CD14-positive monocyte (primary cell): ENCODE measurements at regions not wholly inside any gene's neighbourhood (a gene's known extent, or its start where the extent isn't known, plus 50 kb on each side); places are given as distances from the start of the nearest gene placed in this dataset.
"Not testable (repeated sequence)": the region's sequence is repeated elsewhere in the genome, so short reads cannot be mapped to it uniquely, and the experiment has no call there.

ENCODE experiments used
- DNase-seq, 3 donors: peaks; one replicate each; pipeline ENCODE4 v3.0.0-alpha.2; 2011 to 2022
- H2AFZ ChIP-seq: 2 replicates; pipeline ENCODE4 v1.6.0; 2012; ENCODE audit warnings: mild to moderate bottlenecking, low read depth, low read length, inconsistent platforms; ENCODE audit not compliant: insufficient read depth, poor library complexity, severe bottlenecking
- H3K27ac ChIP-seq, 2 donors: 1 replicate in 1 of 2; 2 replicates in 1 of 2; pipeline ENCODE4 v1.5.1; 2012 to 2013; ENCODE audit warnings: low read length in 2 of 2, control low read depth in 1 of 2, inconsistent platforms in 1 of 2, low read depth in 1 of 2, mild to moderate bottlenecking in 1 of 2
- H3K27me3 ChIP-seq, 2 donors: one replicate each; pipeline versions ENCODE4 v1.6.0 to v1.6.1; 2011 to 2013; ENCODE audit warnings: low read length in 2 of 2; ENCODE audit not compliant: control insufficient read depth in 2 of 2, insufficient read depth in 2 of 2
- H3K36me3 ChIP-seq, 2 donors: replicated peaks in 1 of 2; 1 replicate in 1 of 2; 2 replicates in 1 of 2; pipeline versions ENCODE4 v1.5.1 to v1.6.1; 2012 to 2013; ENCODE audit warnings: low read length in 2 of 2, control low read depth in 1 of 2, inconsistent platforms in 1 of 2, mild to moderate bottlenecking in 1 of 2; ENCODE audit not compliant: insufficient read depth in 2 of 2, control insufficient read depth in 1 of 2
- H3K4me1 ChIP-seq, 2 donors: 1 replicate in 1 of 2; 2 replicates in 1 of 2; pipeline versions ENCODE4 v1.5.1 to v1.6.1; 2012 to 2013; ENCODE audit warnings: low read length in 2 of 2, control low read depth in 1 of 2, inconsistent platforms in 1 of 2, mild to moderate bottlenecking in 1 of 2, moderate library complexity in 1 of 2; ENCODE audit not compliant: insufficient read depth in 2 of 2, control insufficient read depth in 1 of 2
- H3K4me2 ChIP-seq: replicated peaks from 2 replicates; pipeline ENCODE3; 2012; ENCODE audit warnings: low read length, moderate library complexity, mild to moderate bottlenecking; ENCODE audit not compliant: poor library complexity, severe bottlenecking; ENCODE audit errors: extremely low read depth
- H3K4me3 ChIP-seq, 3 experiments: fragments of 200-600 bp in 1 of 3; sonication (generic) in 1 of 3; replicated peaks in 1 of 3; 1 replicate in 2 of 3; 2 replicates in 1 of 3; pipeline ENCODE4 v1.5.1; 2011 to 2013; ENCODE audit warnings: low read length in 3 of 3, mild to moderate bottlenecking in 3 of 3, control low read depth in 2 of 3, low read depth in 2 of 3, inconsistent platforms in 1 of 3, moderate library complexity in 1 of 3
- H3K79me2 ChIP-seq: 2 replicates; pipeline ENCODE4 v1.6.0; 2012; ENCODE audit warnings: mild to moderate bottlenecking, control low read depth, inconsistent platforms, low read length, moderate library complexity; ENCODE audit not compliant: insufficient read depth
- H3K9ac ChIP-seq: 2 replicates; pipeline ENCODE4 v1.6.0; 2017; ENCODE audit warnings: low read length, mild to moderate bottlenecking; ENCODE audit not compliant: insufficient read depth, poor library complexity, severe bottlenecking
- H3K9me3 ChIP-seq, 2 donors: replicated peaks in 1 of 2; 1 replicate in 1 of 2; 2 replicates in 1 of 2; pipeline versions ENCODE4 v1.5.1 to v1.6.1; 2012 to 2013; ENCODE audit warnings: low read length in 2 of 2, control low read depth in 1 of 2; ENCODE audit not compliant: control insufficient read depth in 1 of 2, insufficient read depth in 1 of 2
- H4K20me1 ChIP-seq: 2 replicates; pipeline ENCODE4 v1.6.0; 2012; ENCODE audit warnings: mild to moderate bottlenecking, low read length, control low read depth, moderate library complexity; ENCODE audit not compliant: insufficient read depth
- H3K27ac Mint-ChIP-seq, 7 donors: one replicate each; pipeline ENCODE4 v1.8.0; 2020; ENCODE audit warnings: mild to moderate bottlenecking in 7 of 7, mixed read lengths in 7 of 7, moderate library complexity in 6 of 7, inconsistent platforms in 2 of 7
- H3K27me3 Mint-ChIP-seq, 3 donors: one replicate each; pipeline ENCODE4 v1.8.0; 2021 to 2022; ENCODE audit warnings: low read depth in 3 of 3, mild to moderate bottlenecking in 3 of 3, mixed read lengths in 3 of 3, moderate library complexity in 3 of 3, inconsistent platforms in 1 of 3
- H3K36me3 Mint-ChIP-seq, 2 donors: one replicate each; pipeline ENCODE4 v1.8.0; 2020; ENCODE audit warnings: mixed read lengths in 2 of 2, inconsistent platforms in 1 of 2, mild to moderate bottlenecking in 1 of 2
- H3K4me1 Mint-ChIP-seq: one replicate; pipeline ENCODE4 v1.8.0; 2020; ENCODE audit warnings: mild to moderate bottlenecking, mixed read lengths
- H3K4me3 Mint-ChIP-seq, 2 donors: one replicate each; pipeline ENCODE4 v1.8.0; 2020; ENCODE audit warnings: mild to moderate bottlenecking in 2 of 2, mixed read lengths in 2 of 2, moderate library complexity in 1 of 2
- H3K9me3 Mint-ChIP-seq, 7 donors: one replicate each; pipeline ENCODE4 v1.8.0; 2020 to 2022; ENCODE audit warnings: mixed read lengths in 7 of 7, mild to moderate bottlenecking in 6 of 7, moderate library complexity in 6 of 7, inconsistent platforms in 2 of 7
- CTCF ChIP-seq: fragments of 200-600 bp; IDR thresholded peaks from one replicate; pipeline ENCODE4 v1.8.0; 2022; ENCODE audit warnings: antibody characterized with exemption, mild to moderate bottlenecking
- whole genome bisulfite sequencing: methylation state at CpG from one replicate; pipeline ENCODE4 v1.1.5; 2013; ENCODE audit warnings: missing lambda C conversion rate; ENCODE audit not compliant: insufficient coverage; 5-methylcytosine and 5-hydroxymethylcytosine counted together
- intact Hi-C, 2 donors: fragments of 100-400 bp; cut with micrococcal nuclease; formaldehyde crosslinking; loops; one replicate each; pipeline versions ENCODE4 v1.15.0 to v1.15.1; 2023

- no peak overlapping the region for H3K4me3 ChIP-seq
- Mint-ChIP-seq H3K27me3 (peaks cover 0 to 4% (median 4%) of the 10 kb centered on the region in 3 donors), H3K36me3 (no peaks in the 10 kb centered on the region), H3K4me1 (no peaks in the 10 kb centered on the region), H3K27ac (no peak overlapping the region), H3K4me3 (no peak overlapping the region), H3K9me3 (peaks cover 0 to 14% (median 4%) of the 10 kb centered on the region in 7 donors)
- no peak for TF ChIP-seq CTCF
- H3K9ac ChIP-seq, result no peak overlapping the region
- H3K4me2 ChIP-seq, result no peak overlapping the region
- no peaks in the 10 kb centered on the region for H4K20me1 ChIP-seq
- H3K9me3 ChIP-seq, result no peaks in the 10 kb centered on the region
- H3K27ac ChIP-seq, result no peak overlapping the region
- DNase-seq, result no peak
- H3K4me1 ChIP-seq, result no peaks in the 10 kb centered on the region
- H3K79me2 ChIP-seq, result no peaks in the 10 kb centered on the region
- 100% methylated on average over 2 of the region's 2 CpGs for WGBS
- no peaks in the 10 kb centered on the region for H3K27me3 ChIP-seq
- intact Hi-C loops, result no loop called here
- no peak overlapping the region for H2AFZ ChIP-seq
- H3K36me3 ChIP-seq, result no peaks in the 10 kb centered on the region
These were observed 163.7 kb upstream of the IGF1 start for GRCh38 chr12:102643879-102644575.

GRCh38 chr12:102642199-102642598 is 161.8 kb upstream of the IGF1 start:
- Histone ChIP-seq H3K9ac (no peak overlapping the region), H4K20me1 (no peaks in the 10 kb centered on the region), H3K4me2 (no peak overlapping the region), H3K4me3 (no peak overlapping the region), H3K9me3 (no peaks in the 10 kb centered on the region), H3K4me1 (no peaks in the 10 kb centered on the region), H2AFZ (no peak overlapping the region), H3K36me3 (no peaks in the 10 kb centered on the region), H3K79me2 (no peaks in the 10 kb centered on the region), H3K27ac (no peak overlapping the region), H3K27me3 (no peaks in the 10 kb centered on the region)
- no peaks in the 10 kb centered on the region for H3K36me3 Mint-ChIP-seq
- no peak overlapping the region for H3K4me3 Mint-ChIP-seq
- intact Hi-C loops, result no loop called here
- peaks cover 0 to 14% (median 4%) of the 10 kb centered on the region in 7 donors for H3K9me3 Mint-ChIP-seq
- DNase-seq, result no peak
- H3K27me3 Mint-ChIP-seq, result peaks cover 0 to 4% (median 1%) of the 10 kb centered on the region in 3 donors
- WGBS, result 81% methylated on average over 2 of the region's 2 CpGs
- no peaks in the 10 kb centered on the region for H3K4me1 Mint-ChIP-seq
- TF ChIP-seq CTCF, result no peak
- peak overlapping the region in 1 of 7 donors; percentile 6 for H3K27ac Mint-ChIP-seq

- H3K4me1 ChIP-seq, H3K27ac ChIP-seq, H3K36me3 ChIP-seq, intact Hi-C loops, H3K4me3 Mint-ChIP-seq, H3K27me3 Mint-ChIP-seq, H3K4me3 ChIP-seq, H4K20me1 ChIP-seq, H3K4me1 Mint-ChIP-seq, H2AFZ ChIP-seq, H3K4me2 ChIP-seq, H3K36me3 Mint-ChIP-seq, H3K27me3 ChIP-seq, H3K9me3 ChIP-seq, H3K27ac Mint-ChIP-seq, H3K79me2 ChIP-seq, H3K9ac ChIP-seq, DNase-seq: not testable (repeated sequence)
- no CpG with 5 or more reads among the region's 1 CpG for WGBS
- H3K9me3 Mint-ChIP-seq, result peaks cover 0 to 11% (median 4%) of the 10 kb centered on the region in 7 donors
These were observed 160.3 kb upstream of the IGF1 start for GRCh38 chr12:102640658-102641057.
